Mesothelial cell of epicardium (in vitro differentiated cells): ENCODE measurements at regions not wholly inside any gene's neighbourhood (a gene's known extent, or its start where the extent isn't known, plus 50 kb on each side); places are given as distances from the start of the nearest gene placed in this dataset.
"Not testable (repeated sequence)": the region's sequence is repeated elsewhere in the genome, so short reads cannot be mapped to it uniquely, and the experiment has no call there.

Experiments
- DNase-seq, 2 experiments: peaks; one replicate each; pipeline ENCODE4 v3.0.0; 2021; ENCODE audit warnings: low spot score in 2 of 2; ENCODE audit not compliant: unreplicated experiment in 2 of 2
- H3K27ac Mint-ChIP-seq: 2 replicates; pipeline ENCODE4 v1.8.0; 2021; ENCODE audit warnings: mixed read lengths
- H3K27me3 Mint-ChIP-seq: 2 replicates; pipeline ENCODE4 v1.8.0; 2021; ENCODE audit warnings: low read depth, mixed read lengths
- H3K36me3 Mint-ChIP-seq: 2 replicates; pipeline ENCODE4 v1.8.0; 2021; ENCODE audit warnings: mixed read lengths
- H3K4me1 Mint-ChIP-seq: 2 replicates; pipeline ENCODE4 v1.8.0; 2021; ENCODE audit warnings: mixed read lengths
- H3K4me3 Mint-ChIP-seq: 2 replicates; pipeline ENCODE4 v1.8.0; 2021; ENCODE audit warnings: mild to moderate bottlenecking, moderate library complexity, mixed read lengths
- H3K9me3 Mint-ChIP-seq: 2 replicates; pipeline ENCODE4 v1.8.0; 2021; ENCODE audit warnings: mixed read lengths

GRCh38 chr1:206362994-206363393 is 107.3 kb upstream of the IKBKE start:
- H3K4me1 Mint-ChIP-seq, H3K27me3 Mint-ChIP-seq, H3K27ac Mint-ChIP-seq, H3K9me3 Mint-ChIP-seq, DNase-seq, H3K4me3 Mint-ChIP-seq, H3K36me3 Mint-ChIP-seq: not testable (repeated sequence)

- not testable (repeated sequence) for DNase-seq, H3K4me3 Mint-ChIP-seq, H3K27me3 Mint-ChIP-seq, H3K27ac Mint-ChIP-seq, H3K36me3 Mint-ChIP-seq, H3K4me1 Mint-ChIP-seq, H3K9me3 Mint-ChIP-seq
Observed at GRCh38 chr1:206365271-206365670, 105.0 kb upstream of the IKBKE start.

- H3K9me3 Mint-ChIP-seq, H3K27ac Mint-ChIP-seq, H3K36me3 Mint-ChIP-seq, H3K27me3 Mint-ChIP-seq, H3K4me1 Mint-ChIP-seq, H3K4me3 Mint-ChIP-seq, DNase-seq: not testable (repeated sequence)
Observed at GRCh38 chr1:206366131-206366530, 104.1 kb upstream of the IKBKE start.

- not testable (repeated sequence) for H3K4me1 Mint-ChIP-seq, H3K36me3 Mint-ChIP-seq, H3K27ac Mint-ChIP-seq, H3K4me3 Mint-ChIP-seq, H3K9me3 Mint-ChIP-seq, H3K27me3 Mint-ChIP-seq, DNase-seq
Observed at GRCh38 chr1:206366772-206367171, 103.5 kb upstream of the IKBKE start.

- H3K27me3 Mint-ChIP-seq, H3K36me3 Mint-ChIP-seq, DNase-seq, H3K9me3 Mint-ChIP-seq, H3K27ac Mint-ChIP-seq, H3K4me3 Mint-ChIP-seq, H3K4me1 Mint-ChIP-seq: not testable (repeated sequence)
Observed at GRCh38 chr1:206367955-206368622, 102.2 kb upstream of the IKBKE start.

GRCh38 chr1:206374725-206375124 is 95.6 kb upstream of the IKBKE start:
- H3K4me1 Mint-ChIP-seq, H3K27me3 Mint-ChIP-seq, H3K36me3 Mint-ChIP-seq, H3K4me3 Mint-ChIP-seq, H3K27ac Mint-ChIP-seq, H3K9me3 Mint-ChIP-seq, DNase-seq: not testable (repeated sequence)

- DNase-seq, H3K9me3 Mint-ChIP-seq, H3K4me1 Mint-ChIP-seq, H3K4me3 Mint-ChIP-seq, H3K27me3 Mint-ChIP-seq, H3K36me3 Mint-ChIP-seq: not testable (repeated sequence)
- peak overlapping the region; percentile 61 for H3K27ac Mint-ChIP-seq
Observed at GRCh38 chr1:206375552-206375951, 94.7 kb upstream of the IKBKE start.

- H3K27me3 Mint-ChIP-seq, H3K9me3 Mint-ChIP-seq, DNase-seq, H3K4me1 Mint-ChIP-seq, H3K4me3 Mint-ChIP-seq, H3K36me3 Mint-ChIP-seq, H3K27ac Mint-ChIP-seq: not testable (repeated sequence)
Observed at GRCh38 chr1:206378506-206378905, 91.8 kb upstream of the IKBKE start.

- not testable (repeated sequence) for H3K36me3 Mint-ChIP-seq, H3K9me3 Mint-ChIP-seq, H3K4me1 Mint-ChIP-seq, H3K4me3 Mint-ChIP-seq, H3K27me3 Mint-ChIP-seq, H3K27ac Mint-ChIP-seq, DNase-seq
Observed at GRCh38 chr1:206379245-206379644, 91.0 kb upstream of the IKBKE start.

- DNase-seq, H3K4me1 Mint-ChIP-seq, H3K4me3 Mint-ChIP-seq, H3K9me3 Mint-ChIP-seq, H3K27ac Mint-ChIP-seq, H3K36me3 Mint-ChIP-seq, H3K27me3 Mint-ChIP-seq: not testable (repeated sequence)
Observed at GRCh38 chr1:206380163-206380790, 90.0 kb upstream of the IKBKE start.

GRCh38 chr1:206380791-206381610 is 89.3 kb upstream of the IKBKE start:
- not testable (repeated sequence) for H3K4me1 Mint-ChIP-seq, H3K36me3 Mint-ChIP-seq, H3K27ac Mint-ChIP-seq, H3K4me3 Mint-ChIP-seq, H3K9me3 Mint-ChIP-seq, DNase-seq, H3K27me3 Mint-ChIP-seq

- not testable (repeated sequence) for DNase-seq, H3K36me3 Mint-ChIP-seq, H3K4me3 Mint-ChIP-seq, H3K27me3 Mint-ChIP-seq, H3K4me1 Mint-ChIP-seq, H3K9me3 Mint-ChIP-seq, H3K27ac Mint-ChIP-seq
Observed at GRCh38 chr1:206384029-206384807, 86.1 kb upstream of the IKBKE start.

GRCh38 chr1:206384891-206385290 is 85.4 kb upstream of the IKBKE start:
- not testable (repeated sequence) for H3K4me1 Mint-ChIP-seq, H3K27me3 Mint-ChIP-seq, DNase-seq, H3K4me3 Mint-ChIP-seq, H3K9me3 Mint-ChIP-seq, H3K36me3 Mint-ChIP-seq, H3K27ac Mint-ChIP-seq

- H3K27me3 Mint-ChIP-seq, H3K4me3 Mint-ChIP-seq, DNase-seq: not testable (repeated sequence)
Observed at GRCh38 chr1:206387631-206388030, 82.6 kb upstream of the IKBKE start.

More at GRCh38 chr1:206387631-206388030, 82.6 kb upstream of the IKBKE start:
- H3K4me1 Mint-ChIP-seq, H3K9me3 Mint-ChIP-seq, H3K36me3 Mint-ChIP-seq, H3K27ac Mint-ChIP-seq: not testable (repeated sequence)
